PFSK-1 (cell line): ENCODE measurements at regions not wholly inside any gene's neighbourhood (a gene's known extent, or its start where the extent isn't known, plus 50 kb on each side); places are given as distances from the start of the nearest gene placed in this dataset.

ENCODE experiments used
- POLR2AphosphoS5 ChIP-seq: IDR thresholded peaks from 2 replicates; pipeline ENCODE4 v1.6.1; 2012; ENCODE audit warnings: low read depth, mild to moderate bottlenecking, control low read depth, low read length, moderate library complexity
- TAF1 ChIP-seq: IDR thresholded peaks from 2 replicates; pipeline ENCODE4 v1.6.1; 2012; ENCODE audit warnings: low read length, control low read depth, borderline replicate concordance; ENCODE audit not compliant: insufficient read depth

DNA sequence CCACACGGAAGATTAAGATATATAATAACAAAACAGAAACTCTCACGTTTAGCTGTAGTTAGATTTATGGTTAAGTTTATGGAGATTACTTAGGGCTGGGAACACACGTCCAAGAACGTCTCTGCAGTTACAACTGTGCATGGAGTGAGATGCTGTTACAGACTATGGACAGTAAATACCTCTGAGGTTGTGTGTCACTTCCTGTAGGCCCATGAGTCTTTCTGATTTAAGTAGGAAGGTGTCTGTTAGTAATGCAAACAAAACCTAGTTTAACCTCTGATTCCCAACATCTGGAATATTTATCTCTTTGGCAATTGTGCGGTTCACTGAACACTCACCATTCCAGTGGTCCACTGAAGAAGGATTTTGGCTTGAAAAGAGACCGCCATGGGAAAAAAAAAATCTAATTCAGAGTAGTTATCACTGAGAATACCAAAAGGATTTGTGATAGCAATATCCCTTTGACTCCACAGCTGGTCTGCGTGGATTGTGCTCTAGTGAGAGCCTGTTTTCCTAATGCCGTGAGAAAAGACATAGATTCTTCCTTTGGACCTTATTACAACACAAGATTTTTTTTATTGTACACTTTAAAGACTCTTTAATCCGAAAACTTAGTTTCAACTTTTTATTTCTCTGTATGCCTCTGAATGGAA lies 478.2 kb upstream of the CITED2 start:
- TF ChIP-seq POLR2AphosphoS5, result no peak
- no peak for TF ChIP-seq TAF1
